GM12878 (cell line): ENCODE measurements at regions not wholly inside any gene's neighbourhood (a gene's known extent, or its start where the extent isn't known, plus 50 kb on each side); places are given as distances from the start of the nearest gene placed in this dataset.
"Not testable (repeated sequence)": the region's sequence is repeated elsewhere in the genome, so short reads cannot be mapped to it uniquely, and the experiment has no call there.

Source experiments
- ATAC-seq: fragments of 200-7000 bp; cut with Tn5 transposase; 3 replicates; pipeline ENCODE4 v1.9.1; 2020; ENCODE audit warnings: mild to moderate bottlenecking, moderate library complexity
- BruUV-seq: library from RNA; stranded (reverse); fragments of 400-500 nt; replicated peaks from 2 replicates; lab custom pipeline; 2021; lab: Mats Ljungman, UMichigan
- CTCF ChIA-PET: fragments of 300-600 bp; sonication (Branson Sonifier 250); formaldehyde crosslinking; extraction: SDS; loops from one replicate; lab custom pipeline; 2021; ENCODE audit warnings: inconsistent platforms; lab: Yijun Ruan, JAX
- POLR2A ChIA-PET: fragments of 350-600 bp; formaldehyde crosslinking; extraction: SDS; loops from one replicate; lab custom pipeline; 2021; ENCODE audit warnings: inconsistent platforms; lab: Charles Lee
- RAD21 ChIA-PET: fragments of 300-600 bp; sonication (Branson Sonifier 250); formaldehyde crosslinking; loops from one replicate; lab custom pipeline; 2023; ENCODE audit warnings: antibody characterized with exemption; ENCODE audit not compliant: unreplicated experiment; lab: Charles Lee
- SMC1A ChIA-PET: fragments of 300-600 bp; sonication (Branson Sonifier 250); formaldehyde crosslinking; loops from one replicate; lab custom pipeline; 2023; ENCODE audit not compliant: unreplicated experiment, uncharacterized antibody; lab: Charles Lee
- DNase-seq: peaks from one replicate; pipeline ENCODE4 v3.0.0-alpha.2; 2011; ENCODE audit warnings: low read depth, low spot score
- FAIRE-seq: peaks from 3 replicates; lab custom pipeline; 2011; peaks lifted over from hg19 to GRCh38; lab: Jason Lieb, UNC
- H2AFZ ChIP-seq: 2 replicates; pipeline ENCODE4 v1.6.0; 2011; ENCODE audit warnings: low read depth, low read length, control low read depth; ENCODE audit not compliant: control insufficient read depth
- H3K27ac ChIP-seq: 2 replicates; pipeline ENCODE4 v1.5.1; 2011; ENCODE audit warnings: control low read depth; ENCODE audit not compliant: control insufficient read depth, insufficient read depth
- H3K27me3 ChIP-seq, 2 experiments: replicated peaks in 1 of 2; 2 replicates each; pipeline versions ENCODE4 v1.6.0 to v1.6.1; 2011; ENCODE audit warnings: low read length in 1 of 2; ENCODE audit not compliant: control insufficient read depth in 2 of 2, insufficient read depth in 2 of 2
- H3K36me3 ChIP-seq, 2 experiments: 2 replicates each; pipeline ENCODE4 v1.5.1; 2011; ENCODE audit warnings: low read length in 1 of 2; ENCODE audit not compliant: control insufficient read depth in 2 of 2, insufficient read depth in 2 of 2
- H3K4me1 ChIP-seq: 2 replicates; pipeline ENCODE4 v1.6.1; 2011; ENCODE audit warnings: mild to moderate bottlenecking, low read length, moderate library complexity, mixed read lengths; ENCODE audit not compliant: control insufficient read depth, insufficient read depth
- H3K4me2 ChIP-seq: 2 replicates; pipeline ENCODE4 v1.6.0; 2011; ENCODE audit warnings: control low read depth; ENCODE audit not compliant: control insufficient read depth, insufficient read depth
- H3K4me3 ChIP-seq: fragments of 200-600 bp; sonication (generic); 2 replicates; pipeline ENCODE4 v1.5.1; 2016
- H3K79me2 ChIP-seq: 2 replicates; pipeline ENCODE4 v1.6.0; 2011; ENCODE audit warnings: low read length; ENCODE audit not compliant: control insufficient read depth, insufficient read depth
- H3K9ac ChIP-seq: 2 replicates; pipeline ENCODE4 v1.8.0; 2011; ENCODE audit warnings: low read length, control low read depth, mixed read lengths; ENCODE audit not compliant: control insufficient read depth, insufficient read depth
- H3K9me3 ChIP-seq: replicated peaks from 3 replicates; pipeline ENCODE4 v1.5.1; 2011; ENCODE audit warnings: mild to moderate bottlenecking, low read length; ENCODE audit not compliant: control insufficient read depth, insufficient read depth
- H4K20me1 ChIP-seq: 2 replicates; pipeline ENCODE4 v1.6.0; 2011; ENCODE audit not compliant: control insufficient read depth, insufficient read depth
- ATF7 ChIP-seq: fragments of 450-650 bp; IDR thresholded peaks from 2 replicates; pipeline ENCODE4 v1.6.1; 2016; ENCODE audit warnings: low read depth, mild to moderate bottlenecking
- DPF2 ChIP-seq: fragments of 450-650 bp; IDR thresholded peaks from 2 replicates; pipeline ENCODE4 v1.6.1; 2017; ENCODE audit warnings: mild to moderate bottlenecking
- IKZF1 ChIP-seq: fragments of 450-650 bp; conservative IDR thresholded peaks from 2 replicates; pipeline ENCODE4 v1.6.1; 2017; ENCODE audit warnings: antibody characterized with exemption, mild to moderate bottlenecking
- IKZF2 ChIP-seq, 2 experiments: fragments of 450-650 bp; IDR thresholded peaks; 2 replicates each; pipeline ENCODE4 v1.6.1; 2017; ENCODE audit warnings: mild to moderate bottlenecking in 2 of 2, moderate library complexity in 2 of 2
- MEF2B ChIP-seq: fragments of 450-650 bp; IDR thresholded peaks from 2 replicates; pipeline ENCODE4 v1.6.1; 2018; ENCODE audit warnings: mild to moderate bottlenecking, moderate library complexity; ENCODE audit not compliant: partially characterized antibody, poor library complexity, severe bottlenecking
- MTA2 ChIP-seq: fragments of 450-650 bp; IDR thresholded peaks from 2 replicates; pipeline ENCODE4 v1.6.1; 2016; ENCODE audit warnings: low read depth, mild to moderate bottlenecking, moderate library complexity
- NBN ChIP-seq: fragments of 450-650 bp; IDR thresholded peaks from 2 replicates; pipeline ENCODE4 v1.6.1; 2016
- NR2F1 ChIP-seq: fragments of 450-650 bp; conservative IDR thresholded peaks from 2 replicates; pipeline ENCODE4 v1.6.1; 2017; ENCODE audit warnings: mild to moderate bottlenecking
- RAD51 ChIP-seq: fragments of 450-650 bp; IDR thresholded peaks from 2 replicates; pipeline ENCODE4 v1.6.1; 2016; ENCODE audit warnings: moderate library complexity, mild to moderate bottlenecking, inconsistent platforms
- WGBS: methylation state at CpG from one replicate; pipeline ENCODE4 v1.1.6; 2016; ENCODE audit warnings: low lambda C conversion rate; ENCODE audit not compliant: insufficient replicate concordance, insufficient coverage; ENCODE audit errors: missing lambda C conversion rate; 5-methylcytosine and 5-hydroxymethylcytosine counted together
- in situ Hi-C: fragments of 300-500 bp; cut with MboI; formaldehyde crosslinking; loops from 9 replicates; pipeline ENCODE4 v1.14.3; 2018; ENCODE audit warnings: mixed read lengths
- intact Hi-C: fragments of 100-400 bp; cut with micrococcal nuclease; formaldehyde crosslinking; loops from one replicate; pipeline ENCODE4 v1.14.2; 2022; ENCODE audit not compliant: unreplicated experiment
- TF ChIP-seq, protein P1 (sequence below): fragments of 450-650 bp; IDR thresholded peaks from 2 replicates; pipeline ENCODE4 v1.6.1; 2017; ENCODE audit warnings: low read depth, mild to moderate bottlenecking, moderate library complexity
- TF ChIP-seq, protein P2 (sequence below): fragments of 450-650 bp; IDR thresholded peaks from 2 replicates; pipeline ENCODE4 v1.6.1; 2017; ENCODE audit warnings: mild to moderate bottlenecking, low read depth, inconsistent platforms; ENCODE audit not compliant: poor library complexity, severe bottlenecking
- TF ChIP-seq, protein P3 (sequence below): IDR thresholded peaks from 2 replicates; pipeline ENCODE4 v1.6.1; 2012; ENCODE audit warnings: mild to moderate bottlenecking, low read depth, low read length

DNA sequence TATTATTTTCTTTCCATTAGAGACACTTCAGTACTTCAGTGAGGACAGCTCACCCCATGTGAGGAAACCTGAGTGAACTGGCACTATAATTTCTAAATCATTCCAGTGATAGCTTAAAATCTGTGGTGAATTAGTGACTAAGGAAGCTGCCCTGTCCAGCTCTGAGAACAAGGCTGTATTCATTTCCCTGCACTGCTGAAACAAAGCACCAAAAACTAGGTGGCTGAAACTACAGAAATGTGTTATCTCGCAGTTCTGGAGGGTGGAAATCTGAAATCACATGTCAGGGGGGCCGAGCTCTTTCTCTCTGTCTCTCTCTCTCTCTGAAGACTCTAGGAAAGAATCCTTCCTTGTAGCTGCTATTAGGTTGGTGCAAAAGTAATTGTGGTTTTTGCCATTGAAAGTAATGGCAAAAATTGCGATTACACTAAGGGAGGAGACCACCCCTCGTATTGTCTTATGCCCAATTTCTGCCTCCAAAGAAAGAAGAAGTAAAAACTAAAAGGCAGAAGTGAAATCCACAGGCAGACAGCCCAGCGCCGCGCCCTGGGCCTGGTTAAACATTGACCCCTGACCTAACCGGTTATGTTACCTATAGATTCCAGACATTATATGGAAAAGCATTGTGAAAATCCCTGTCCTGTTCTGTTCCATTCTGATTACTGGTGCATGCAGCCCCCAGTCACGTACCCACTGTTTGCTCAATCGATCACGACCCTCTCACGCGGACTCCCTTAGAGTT lies 153.0 kb upstream of the LRRN1 start:
- ChIA-PET CTCF (interaction anchor here (0.8 kb wide), 2 partner anchors 13 to 81 kb away, joined by 3 read pairs; no protein-coding TSS in a partner anchor), SMC1A (interaction anchor here (1.2 to 1.4 kb wide), 4 partner anchors 10 to 59 kb away, joined by 3 read pairs; no protein-coding TSS in a partner anchor), RAD21 (interaction anchor here (1.1 to 1.7 kb wide), 2 partner anchors 11 to 21 kb away, joined by 4 to 10 read pairs; no protein-coding TSS in a partner anchor), POLR2A (interaction anchor here (1.4 kb wide), 1 partner anchor 19 kb away, joined by 4 read pairs; no protein-coding TSS in a partner anchor)
- H3K4me2 ChIP-seq, in situ Hi-C loops, DNase-seq, H2AFZ ChIP-seq, H3K27me3 ChIP-seq, H3K36me3 ChIP-seq, H3K9me3 ChIP-seq, BruUV-seq, H3K79me2 ChIP-seq, H3K27ac ChIP-seq, FAIRE-seq, H4K20me1 ChIP-seq, H3K4me1 ChIP-seq, H3K4me3 ChIP-seq, H3K9ac ChIP-seq: not testable (repeated sequence)
- intact Hi-C loops = loop anchor here (5.0 to 10.0 kb wide), 2 partner anchors 441 to 1626 kb away; no protein-coding TSS in a partner anchor
- WGBS = 52% methylated on average over 13 of the region's 13 CpGs
- peak; percentile 95 for ATAC-seq
- TF ChIP-seq, protein P1, sequence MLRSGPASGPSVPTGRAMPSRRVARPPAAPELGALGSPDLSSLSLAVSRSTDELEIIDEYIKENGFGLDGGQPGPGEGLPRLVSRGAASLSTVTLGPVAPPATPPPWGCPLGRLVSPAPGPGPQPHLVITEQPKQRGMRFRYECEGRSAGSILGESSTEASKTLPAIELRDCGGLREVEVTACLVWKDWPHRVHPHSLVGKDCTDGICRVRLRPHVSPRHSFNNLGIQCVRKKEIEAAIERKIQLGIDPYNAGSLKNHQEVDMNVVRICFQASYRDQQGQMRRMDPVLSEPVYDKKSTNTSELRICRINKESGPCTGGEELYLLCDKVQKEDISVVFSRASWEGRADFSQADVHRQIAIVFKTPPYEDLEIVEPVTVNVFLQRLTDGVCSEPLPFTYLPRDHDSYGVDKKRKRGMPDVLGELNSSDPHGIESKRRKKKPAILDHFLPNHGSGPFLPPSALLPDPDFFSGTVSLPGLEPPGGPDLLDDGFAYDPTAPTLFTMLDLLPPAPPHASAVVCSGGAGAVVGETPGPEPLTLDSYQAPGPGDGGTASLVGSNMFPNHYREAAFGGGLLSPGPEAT = peak; percentile 69
- TF ChIP-seq MTA2 = peak; percentile 79
- TF ChIP-seq MEF2B = peak; percentile 19
- peak; percentile 52; the same call in 1 of the 2 replicates for TF ChIP-seq RAD51
- TF ChIP-seq IKZF1 = peak; percentile 60
- TF ChIP-seq, protein P2, sequence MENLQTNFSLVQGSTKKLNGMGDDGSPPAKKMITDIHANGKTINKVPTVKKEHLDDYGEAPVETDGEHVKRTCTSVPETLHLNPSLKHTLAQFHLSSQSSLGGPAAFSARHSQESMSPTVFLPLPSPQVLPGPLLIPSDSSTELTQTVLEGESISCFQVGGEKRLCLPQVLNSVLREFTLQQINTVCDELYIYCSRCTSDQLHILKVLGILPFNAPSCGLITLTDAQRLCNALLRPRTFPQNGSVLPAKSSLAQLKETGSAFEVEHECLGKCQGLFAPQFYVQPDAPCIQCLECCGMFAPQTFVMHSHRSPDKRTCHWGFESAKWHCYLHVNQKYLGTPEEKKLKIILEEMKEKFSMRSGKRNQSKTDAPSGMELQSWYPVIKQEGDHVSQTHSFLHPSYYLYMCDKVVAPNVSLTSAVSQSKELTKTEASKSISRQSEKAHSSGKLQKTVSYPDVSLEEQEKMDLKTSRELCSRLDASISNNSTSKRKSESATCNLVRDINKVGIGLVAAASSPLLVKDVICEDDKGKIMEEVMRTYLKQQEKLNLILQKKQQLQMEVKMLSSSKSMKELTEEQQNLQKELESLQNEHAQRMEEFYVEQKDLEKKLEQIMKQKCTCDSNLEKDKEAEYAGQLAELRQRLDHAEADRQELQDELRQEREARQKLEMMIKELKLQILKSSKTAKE = peak; percentile 59
- peak; percentile 72 for TF ChIP-seq DPF2
- TF ChIP-seq, protein P3, sequence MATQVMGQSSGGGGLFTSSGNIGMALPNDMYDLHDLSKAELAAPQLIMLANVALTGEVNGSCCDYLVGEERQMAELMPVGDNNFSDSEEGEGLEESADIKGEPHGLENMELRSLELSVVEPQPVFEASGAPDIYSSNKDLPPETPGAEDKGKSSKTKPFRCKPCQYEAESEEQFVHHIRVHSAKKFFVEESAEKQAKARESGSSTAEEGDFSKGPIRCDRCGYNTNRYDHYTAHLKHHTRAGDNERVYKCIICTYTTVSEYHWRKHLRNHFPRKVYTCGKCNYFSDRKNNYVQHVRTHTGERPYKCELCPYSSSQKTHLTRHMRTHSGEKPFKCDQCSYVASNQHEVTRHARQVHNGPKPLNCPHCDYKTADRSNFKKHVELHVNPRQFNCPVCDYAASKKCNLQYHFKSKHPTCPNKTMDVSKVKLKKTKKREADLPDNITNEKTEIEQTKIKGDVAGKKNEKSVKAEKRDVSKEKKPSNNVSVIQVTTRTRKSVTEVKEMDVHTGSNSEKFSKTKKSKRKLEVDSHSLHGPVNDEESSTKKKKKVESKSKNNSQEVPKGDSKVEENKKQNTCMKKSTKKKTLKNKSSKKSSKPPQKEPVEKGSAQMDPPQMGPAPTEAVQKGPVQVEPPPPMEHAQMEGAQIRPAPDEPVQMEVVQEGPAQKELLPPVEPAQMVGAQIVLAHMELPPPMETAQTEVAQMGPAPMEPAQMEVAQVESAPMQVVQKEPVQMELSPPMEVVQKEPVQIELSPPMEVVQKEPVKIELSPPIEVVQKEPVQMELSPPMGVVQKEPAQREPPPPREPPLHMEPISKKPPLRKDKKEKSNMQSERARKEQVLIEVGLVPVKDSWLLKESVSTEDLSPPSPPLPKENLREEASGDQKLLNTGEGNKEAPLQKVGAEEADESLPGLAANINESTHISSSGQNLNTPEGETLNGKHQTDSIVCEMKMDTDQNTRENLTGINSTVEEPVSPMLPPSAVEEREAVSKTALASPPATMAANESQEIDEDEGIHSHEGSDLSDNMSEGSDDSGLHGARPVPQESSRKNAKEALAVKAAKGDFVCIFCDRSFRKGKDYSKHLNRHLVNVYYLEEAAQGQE = peak; percentile 51; the same call in 1 of the 2 replicates
- TF ChIP-seq NBN = 0 out of 2 replicates have a peak, but pooled peaks have one; percentile 35
- peak; percentile 49; the same call in 1 of the 2 replicates for TF ChIP-seq NR2F1
- TF ChIP-seq IKZF2 (IDR thresholded peaks at IDR 0.05) = peak; percentile 69 to 70; a peak in 3 of 4 replicates
- peak; percentile 75 for TF ChIP-seq ATF7
